ENCODE measurements at regions not wholly inside any gene's neighbourhood (a gene's known extent, or its start where the extent isn't known, plus 50 kb on each side); places are given as distances from the start of the nearest gene placed in this dataset.

- no peak for TF ChIP-seq CTCF (conservative IDR thresholded peaks at IDR 0.05; ENCODE audit: low read length)
- no peak for TF ChIP-seq EZH2phosphoT487 (IDR thresholded peaks at IDR 0.05; ENCODE audit: borderline replicate concordance, low read depth, low read length)
These were observed 958.0 kb downstream of the STPG2 start for GRCh38 chr4:97185233-97185632.

Data from OCI-LY7 (cell line).